ENCODE measurements at regions not wholly inside any gene's neighbourhood (a gene's known extent, or its start where the extent isn't known, plus 50 kb on each side); places are given as distances from the start of the nearest gene placed in this dataset.

DNA sequence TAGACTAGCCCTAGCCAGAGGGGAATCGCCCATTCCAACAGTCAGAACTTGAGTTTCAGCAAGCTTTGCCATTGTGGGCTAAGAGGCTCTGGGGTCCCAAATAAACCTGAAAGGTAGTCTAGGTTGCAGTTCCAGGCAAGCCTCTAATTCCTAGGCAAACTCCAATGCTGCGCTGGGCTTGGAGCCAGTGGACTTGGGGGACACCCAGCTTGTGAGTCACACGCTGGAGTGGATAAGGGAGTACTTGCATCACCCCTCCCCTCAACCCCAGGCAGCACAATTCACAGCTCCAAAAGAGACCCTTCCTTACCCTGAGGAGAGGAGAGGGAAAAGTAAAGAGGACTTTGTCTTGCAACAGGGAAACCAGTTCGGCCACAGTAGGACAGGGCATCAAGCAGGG, 105.2 kb upstream of the DPPA4 start:
- TF ChIP-seq, protein P1, sequence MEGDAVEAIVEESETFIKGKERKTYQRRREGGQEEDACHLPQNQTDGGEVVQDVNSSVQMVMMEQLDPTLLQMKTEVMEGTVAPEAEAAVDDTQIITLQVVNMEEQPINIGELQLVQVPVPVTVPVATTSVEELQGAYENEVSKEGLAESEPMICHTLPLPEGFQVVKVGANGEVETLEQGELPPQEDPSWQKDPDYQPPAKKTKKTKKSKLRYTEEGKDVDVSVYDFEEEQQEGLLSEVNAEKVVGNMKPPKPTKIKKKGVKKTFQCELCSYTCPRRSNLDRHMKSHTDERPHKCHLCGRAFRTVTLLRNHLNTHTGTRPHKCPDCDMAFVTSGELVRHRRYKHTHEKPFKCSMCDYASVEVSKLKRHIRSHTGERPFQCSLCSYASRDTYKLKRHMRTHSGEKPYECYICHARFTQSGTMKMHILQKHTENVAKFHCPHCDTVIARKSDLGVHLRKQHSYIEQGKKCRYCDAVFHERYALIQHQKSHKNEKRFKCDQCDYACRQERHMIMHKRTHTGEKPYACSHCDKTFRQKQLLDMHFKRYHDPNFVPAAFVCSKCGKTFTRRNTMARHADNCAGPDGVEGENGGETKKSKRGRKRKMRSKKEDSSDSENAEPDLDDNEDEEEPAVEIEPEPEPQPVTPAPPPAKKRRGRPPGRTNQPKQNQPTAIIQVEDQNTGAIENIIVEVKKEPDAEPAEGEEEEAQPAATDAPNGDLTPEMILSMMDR (IDR thresholded peaks at IDR 0.05): no peak
- TF ChIP-seq EZH2phosphoT487 (IDR thresholded peaks at IDR 0.05) (no peak), EZH2 (IDR thresholded peaks at IDR 0.05) (no peak)
